CD4-positive, alpha-beta memory T cell (primary cell): ENCODE measurements at regions not wholly inside any gene's neighbourhood (a gene's known extent, or its start where the extent isn't known, plus 50 kb on each side); places are given as distances from the start of the nearest gene placed in this dataset.
A peak's percentile ranks its signal among the peaks of the same experiment; 100 is the strongest.

ENCODE experiments used
- CTCF ChIA-PET: fragments of 350-600 bp; sonication (Branson Sonifier 250); formaldehyde crosslinking; loops from one replicate; lab custom pipeline; 2021; ENCODE audit warnings: inconsistent platforms; ENCODE audit not compliant: partially characterized antibody; lab: Charles Lee
- POLR2A ChIA-PET: fragments of 350-600 bp; sonication (Branson Sonifier 250); formaldehyde crosslinking; loops from one replicate; lab custom pipeline; 2021; ENCODE audit not compliant: partially characterized antibody; lab: Charles Lee
- DNase-seq, 5 donors: peaks; one replicate each; pipeline versions ENCODE4 v3.0.0 to v3.0.0-alpha.2; 2020 to 2022; ENCODE audit warnings: mixed read lengths in 1 of 5
- H3K27ac ChIP-seq: one replicate; pipeline ENCODE4 v1.7.0; 2013; ENCODE audit warnings: low read depth, low read length
- H3K27me3 ChIP-seq: 2 replicates; pipeline ENCODE4 v1.7.0; 2013; ENCODE audit warnings: mild to moderate bottlenecking, low read length, moderate library complexity; ENCODE audit not compliant: insufficient read depth
- H3K36me3 ChIP-seq: 2 replicates; pipeline ENCODE4 v1.7.0; 2013; ENCODE audit warnings: mild to moderate bottlenecking, low read length, moderate library complexity; ENCODE audit not compliant: insufficient read depth
- H3K4me1 ChIP-seq: 2 replicates; pipeline ENCODE4 v1.7.0; 2013; ENCODE audit warnings: mild to moderate bottlenecking, low read length, moderate library complexity; ENCODE audit not compliant: insufficient read depth
- H3K4me3 ChIP-seq, 2 donors: one replicate each; pipeline ENCODE4 v1.7.0; 2013; ENCODE audit warnings: low read length in 2 of 2, mild to moderate bottlenecking in 1 of 2
- H3K9me3 ChIP-seq, 2 donors: one replicate each; pipeline ENCODE4 v1.7.0; 2013; ENCODE audit warnings: low read length in 2 of 2, control low read depth in 1 of 2; ENCODE audit not compliant: control insufficient read depth in 1 of 2
- H3K27ac Mint-ChIP-seq, 7 donors: one replicate each; pipeline ENCODE4 v1.8.0; 2020 to 2021; ENCODE audit warnings: mixed read lengths in 7 of 7, mild to moderate bottlenecking in 6 of 7, inconsistent platforms in 3 of 7, moderate library complexity in 3 of 7
- H3K27me3 Mint-ChIP-seq, 2 donors: one replicate each; pipeline ENCODE4 v1.8.0; 2020 to 2021; ENCODE audit warnings: mixed read lengths in 2 of 2
- H3K36me3 Mint-ChIP-seq, 2 donors: one replicate each; pipeline ENCODE4 v1.8.0; 2020 to 2021; ENCODE audit warnings: mixed read lengths in 2 of 2, inconsistent platforms in 1 of 2, mild to moderate bottlenecking in 1 of 2
- H3K4me1 Mint-ChIP-seq, 4 donors: one replicate each; pipeline ENCODE4 v1.8.0; 2020 to 2021; ENCODE audit warnings: mixed read lengths in 4 of 4, mild to moderate bottlenecking in 1 of 4
- H3K4me3 Mint-ChIP-seq, 8 donors: one replicate each; pipeline ENCODE4 v1.8.0; 2020 to 2021; ENCODE audit warnings: mixed read lengths in 8 of 8, mild to moderate bottlenecking in 7 of 8, moderate library complexity in 6 of 8, inconsistent platforms in 3 of 8
- H3K9me3 Mint-ChIP-seq, 8 donors: one replicate each; pipeline ENCODE4 v1.8.0; 2020 to 2021; ENCODE audit warnings: mixed read lengths in 8 of 8, mild to moderate bottlenecking in 5 of 8, inconsistent platforms in 3 of 8, moderate library complexity in 1 of 8
- intact Hi-C: fragments of 100-400 bp; cut with micrococcal nuclease; formaldehyde crosslinking; loops from one replicate; pipeline ENCODE4 v1.15.1; 2023

DNA sequence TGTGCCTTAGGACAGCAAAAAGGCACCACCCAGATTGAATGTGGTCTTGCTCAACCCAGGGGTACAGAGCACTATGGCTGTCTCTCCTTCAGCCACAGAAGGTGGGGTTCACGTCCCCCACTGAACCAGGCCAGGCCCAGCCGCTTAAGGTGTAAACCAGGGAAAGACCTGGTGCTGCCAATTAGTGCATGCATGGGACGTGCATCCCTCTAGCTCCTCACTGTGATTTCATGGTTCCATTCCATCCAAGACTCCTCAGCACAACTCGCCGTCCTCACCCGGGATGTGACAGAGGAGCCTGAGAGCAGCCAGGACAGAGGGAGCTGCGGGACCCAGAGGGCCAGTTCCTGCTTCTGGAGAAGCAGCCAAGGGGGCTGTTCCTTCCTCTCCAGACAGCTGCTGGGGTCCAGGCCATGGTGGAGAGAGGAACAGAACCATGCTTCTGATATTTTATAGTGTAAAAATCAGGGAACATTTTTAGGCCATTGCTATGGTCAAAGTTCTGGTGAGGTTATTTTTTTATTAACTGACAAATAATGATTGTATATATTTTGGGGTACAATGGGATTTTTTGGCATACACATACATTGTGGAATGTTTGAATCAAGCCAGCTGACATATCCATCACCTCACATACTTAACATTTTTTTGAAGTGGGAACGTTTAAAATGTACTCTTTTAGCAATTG, 492.2 kb upstream of the B3GAT1 start:
- no peak for DNase-seq
- H3K9me3 ChIP-seq: no peaks in the 10 kb centered on the region
- Mint-ChIP-seq H3K4me3 (no peak overlapping the region), H3K9me3 (no peaks in the 10 kb centered on the region), H3K4me1 (no peaks in the 10 kb centered on the region), H3K27ac (no peak overlapping the region), H3K27me3 (peaks cover 13% of the 10 kb centered on the region in 2 donors), H3K36me3 (no peaks in the 10 kb centered on the region)
- intact Hi-C loops: no loop called here
- H3K36me3 ChIP-seq: no peaks in the 10 kb centered on the region
- no peaks in the 10 kb centered on the region for H3K4me1 ChIP-seq
- no peaks in the 10 kb centered on the region for H3K27me3 ChIP-seq
- POLR2A ChIA-PET: no interaction called here
- CTCF ChIA-PET: no interaction called here
- H3K4me3 ChIP-seq: no peak overlapping the region
- no peak overlapping the region for H3K27ac ChIP-seq

DNA sequence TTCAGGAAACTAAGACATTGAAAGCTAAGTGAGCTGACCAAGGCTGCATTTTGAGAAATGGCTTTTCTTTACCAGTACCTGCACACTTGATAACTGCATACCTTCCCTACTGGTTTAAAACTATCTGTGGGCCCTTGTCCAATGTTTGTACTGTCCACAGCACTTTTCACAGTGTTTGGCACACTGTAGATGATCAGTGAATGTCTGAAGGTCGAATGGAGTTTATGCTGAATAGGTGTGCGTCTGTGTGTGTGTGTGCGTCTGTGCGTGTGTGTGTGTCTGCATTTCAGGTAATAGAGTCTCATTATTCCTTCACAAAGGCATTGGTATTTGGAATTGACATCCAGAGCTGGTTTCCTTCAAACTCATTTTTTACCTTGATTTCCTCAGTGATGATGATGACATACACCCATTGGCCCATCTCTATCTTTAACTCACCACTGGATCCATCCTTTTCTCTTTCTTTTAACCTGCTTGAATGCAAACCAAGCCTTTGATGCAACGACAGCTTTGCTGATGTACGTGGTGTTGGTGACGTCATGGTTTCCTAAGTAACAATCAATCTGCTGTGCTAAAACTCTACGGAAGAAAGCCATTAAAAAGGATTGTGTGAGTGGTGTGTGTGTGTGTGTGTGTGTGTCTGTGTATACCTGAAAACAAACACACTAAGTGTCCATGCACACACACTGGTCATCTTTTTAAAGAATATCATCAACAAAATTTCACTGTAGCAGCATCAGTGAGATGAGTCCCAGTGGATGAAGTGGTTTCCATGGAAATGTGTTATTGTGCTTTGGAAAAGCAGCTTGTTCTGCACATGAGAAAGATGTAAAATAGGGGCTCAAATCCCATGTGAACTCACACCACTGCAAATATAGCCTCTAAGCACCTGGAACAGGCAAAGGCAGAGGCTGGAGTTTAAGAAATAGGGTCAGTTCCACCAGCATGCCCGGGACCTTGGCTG, 490.2 kb upstream of the B3GAT1 start:
- no peaks in the 10 kb centered on the region for H3K36me3 Mint-ChIP-seq
- Histone ChIP-seq H3K9me3 (no peaks in the 10 kb centered on the region), H3K36me3 (no peaks in the 10 kb centered on the region), H3K27me3 (no peaks in the 10 kb centered on the region), H3K4me1 (no peaks in the 10 kb centered on the region), H3K27ac (no peak overlapping the region), H3K4me3 (no peak overlapping the region)
- ChIA-PET POLR2A (no interaction called here), CTCF (interaction anchor here (1.5 kb wide), 1 partner anchor 34 kb away, joined by 5 read pairs; no protein-coding TSS in a partner anchor)
- no peaks in the 10 kb centered on the region for H3K4me1 Mint-ChIP-seq
- no peak overlapping the region for H3K27ac Mint-ChIP-seq
- DNase-seq: no peak
- no peaks in the 10 kb centered on the region for H3K9me3 Mint-ChIP-seq
- no peak overlapping the region for H3K4me3 Mint-ChIP-seq
- intact Hi-C loops: no loop called here
- H3K27me3 Mint-ChIP-seq: peaks cover 14 to 15% of the 10 kb centered on the region in 2 donors

DNA sequence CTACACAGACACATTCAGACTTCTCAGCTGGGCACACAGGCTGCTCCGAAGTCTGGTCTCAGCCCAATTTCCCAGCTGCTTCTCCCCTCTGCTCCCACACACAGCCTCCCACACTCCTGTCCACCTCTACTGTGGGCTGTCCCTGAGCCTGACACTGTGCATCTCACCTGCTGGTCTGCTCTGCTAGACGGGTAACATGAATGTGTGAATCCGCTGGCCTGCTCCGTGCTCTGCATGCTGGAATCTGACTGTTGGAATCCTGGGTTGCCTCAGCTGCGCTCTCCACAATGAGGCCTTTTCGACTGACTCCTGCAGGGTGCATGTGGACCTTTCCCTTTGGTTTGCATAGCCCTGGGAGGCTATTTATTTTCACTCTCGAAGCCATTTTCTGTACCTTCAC, 489.5 kb upstream of the B3GAT1 start:
- no peak overlapping the region for H3K27ac ChIP-seq
- no peaks in the 10 kb centered on the region for H3K27me3 ChIP-seq
- Mint-ChIP-seq H3K36me3 (no peaks in the 10 kb centered on the region), H3K4me1 (no peaks in the 10 kb centered on the region), H3K27ac (no peak overlapping the region), H3K9me3 (no peaks in the 10 kb centered on the region), H3K27me3 (peaks cover 14 to 15% of the 10 kb centered on the region in 2 donors), H3K4me3 (no peak overlapping the region)
- H3K36me3 ChIP-seq: no peaks in the 10 kb centered on the region
- H3K9me3 ChIP-seq: no peaks in the 10 kb centered on the region
- H3K4me1 ChIP-seq: no peaks in the 10 kb centered on the region
- POLR2A ChIA-PET: no interaction called here
- intact Hi-C loops: no loop called here
- CTCF ChIA-PET: interaction anchor here (1.5 kb wide), 1 partner anchor 33 kb away, joined by 5 read pairs; no protein-coding TSS in a partner anchor
- DNase-seq: no peak
- no peak overlapping the region for H3K4me3 ChIP-seq

DNA sequence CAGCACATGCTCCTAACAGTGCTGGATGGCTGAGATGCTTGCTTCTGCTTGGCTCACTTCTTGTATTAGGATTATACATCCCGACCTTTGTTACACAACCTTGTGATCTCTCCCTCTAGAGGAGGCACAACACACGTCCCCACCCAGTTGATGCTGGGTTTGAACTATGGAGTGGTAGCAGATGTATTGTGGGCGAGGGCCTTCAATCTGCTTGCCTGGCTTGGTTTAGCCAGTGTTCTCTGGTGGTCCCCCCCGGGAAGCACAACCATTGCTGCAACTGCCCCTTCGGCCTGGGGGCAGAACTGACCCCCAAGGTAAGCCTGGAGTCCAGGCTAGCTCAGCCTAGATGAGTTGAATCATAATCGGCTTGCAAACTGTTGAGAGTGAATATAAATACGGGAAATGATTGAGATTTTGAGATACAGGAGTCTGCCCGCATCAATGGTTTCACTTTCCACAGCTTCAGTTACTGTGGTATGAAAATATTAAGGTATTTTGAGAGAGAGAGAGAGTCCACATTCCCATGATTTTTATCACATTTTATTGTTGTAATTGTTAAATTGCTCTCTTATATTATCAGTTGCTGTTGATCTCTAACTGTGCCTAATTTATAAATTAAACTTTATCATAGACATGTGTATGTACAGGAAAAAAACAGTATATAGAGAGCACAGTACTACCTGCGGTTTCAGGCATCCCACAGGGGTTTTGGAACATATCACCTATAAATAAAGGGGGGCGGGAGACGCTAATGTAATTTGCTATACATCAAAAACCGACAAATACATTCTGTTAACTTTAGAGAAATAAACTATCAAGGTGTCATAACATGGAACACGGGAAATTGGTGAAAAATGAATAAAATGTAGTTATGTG, 482.0 kb upstream of the B3GAT1 start:
- Mint-ChIP-seq H3K36me3 (no peaks in the 10 kb centered on the region), H3K4me1 (peaks cover 0 to 9% (median 0%) of the 10 kb centered on the region in 4 donors), H3K4me3 (peak overlapping the region in 2 of 8 donors; percentile 3 to 65), H3K9me3 (peaks cover 0 to 9% (median 0%) of the 10 kb centered on the region in 8 donors), H3K27me3 (peaks cover 15% of the 10 kb centered on the region in 2 donors), H3K27ac (no peak overlapping the region)
- POLR2A ChIA-PET: no interaction called here
- no peak overlapping the region for H3K4me3 ChIP-seq
- H3K4me1 ChIP-seq: no peaks in the 10 kb centered on the region
- H3K36me3 ChIP-seq: no peaks in the 10 kb centered on the region
- DNase-seq: peak in 1 of 5 donors; percentile 2
- no peaks in the 10 kb centered on the region for H3K27me3 ChIP-seq
- H3K27ac ChIP-seq: no peak overlapping the region
- CTCF ChIA-PET: no interaction called here
- intact Hi-C loops: no loop called here
- no peaks in the 10 kb centered on the region for H3K9me3 ChIP-seq

DNA sequence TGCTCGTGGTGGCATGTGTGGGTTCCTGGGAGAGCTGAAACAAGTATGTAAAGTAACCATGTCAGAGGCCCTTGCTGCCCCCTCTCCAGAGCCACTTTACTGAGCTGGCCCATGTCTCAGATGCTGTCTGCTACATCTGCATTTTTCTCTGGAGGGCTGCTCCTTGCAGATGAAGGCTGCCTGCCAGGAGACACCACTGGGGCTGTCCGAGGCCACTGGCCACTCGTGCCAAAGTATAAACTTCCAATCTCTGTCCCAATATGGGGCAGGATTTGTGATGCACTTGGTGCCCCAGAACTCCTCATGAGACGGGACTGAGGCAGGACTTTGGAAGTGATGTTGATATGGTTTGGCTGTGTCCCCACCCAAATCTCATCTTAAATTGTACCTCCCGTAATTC, 478.4 kb upstream of the B3GAT1 start:
- Mint-ChIP-seq H3K27ac (no peak overlapping the region), H3K27me3 (peaks cover 19 to 23% of the 10 kb centered on the region in 2 donors), H3K36me3 (no peaks in the 10 kb centered on the region), H3K4me3 (no peak overlapping the region), H3K4me1 (peaks cover 0 to 9% (median 0%) of the 10 kb centered on the region in 4 donors), H3K9me3 (peaks cover 0 to 9% (median 0%) of the 10 kb centered on the region in 8 donors)
- no peaks in the 10 kb centered on the region for H3K36me3 ChIP-seq
- H3K4me3 ChIP-seq: no peak overlapping the region
- ChIA-PET POLR2A (no interaction called here), CTCF (no interaction called here)
- intact Hi-C loops: no loop called here
- no peaks in the 10 kb centered on the region for H3K9me3 ChIP-seq
- no peak for DNase-seq
- H3K27ac ChIP-seq: no peak overlapping the region
- no peaks in the 10 kb centered on the region for H3K4me1 ChIP-seq
- no peaks in the 10 kb centered on the region for H3K27me3 ChIP-seq

DNA sequence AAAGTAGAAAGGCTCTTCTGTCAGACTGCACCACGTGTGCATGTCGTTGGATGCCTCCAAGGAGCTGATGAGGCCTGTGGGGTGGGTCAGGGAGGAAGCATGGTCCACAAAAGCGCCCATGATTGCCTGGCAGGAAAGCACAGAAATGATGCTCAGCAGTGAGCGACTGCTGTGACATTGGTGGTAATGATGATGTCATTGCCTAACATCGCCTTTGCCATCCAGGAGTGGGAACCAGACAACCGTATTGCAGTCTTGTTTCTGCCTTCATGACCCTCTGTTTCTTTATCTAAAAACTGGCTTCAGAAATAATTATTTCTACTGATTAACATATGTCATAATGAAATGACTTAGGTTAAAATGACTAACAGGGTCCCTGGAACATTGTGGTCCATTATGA, 477.8 kb upstream of the B3GAT1 start:
- CTCF ChIA-PET: no interaction called here
- Histone ChIP-seq H3K9me3 (no peaks in the 10 kb centered on the region), H3K4me3 (no peak overlapping the region), H3K4me1 (no peaks in the 10 kb centered on the region), H3K27me3 (no peaks in the 10 kb centered on the region), H3K27ac (no peak overlapping the region), H3K36me3 (no peaks in the 10 kb centered on the region)
- Mint-ChIP-seq H3K9me3 (peaks cover 0 to 9% (median 0%) of the 10 kb centered on the region in 8 donors), H3K27ac (no peak overlapping the region), H3K36me3 (no peaks in the 10 kb centered on the region), H3K27me3 (peaks cover 17 to 23% of the 10 kb centered on the region in 2 donors), H3K4me3 (no peak overlapping the region), H3K4me1 (peaks cover 0 to 9% (median 0%) of the 10 kb centered on the region in 4 donors)
- intact Hi-C loops: no loop called here
- no peak for DNase-seq
- POLR2A ChIA-PET: no interaction called here
